GM12864 (cell line): ENCODE measurements at regions not wholly inside any gene's neighbourhood (a gene's known extent, or its start where the extent isn't known, plus 50 kb on each side); places are given as distances from the start of the nearest gene placed in this dataset.
"Not testable (repeated sequence)": the region's sequence is repeated elsewhere in the genome, so short reads cannot be mapped to it uniquely, and the experiment has no call there.

ENCODE experiments used
- DNase-seq: peaks from one replicate; pipeline ENCODE4 v3.0.0-alpha.2; 2011; ENCODE audit warnings: low read depth
- H3K4me3 ChIP-seq: 2 replicates; pipeline ENCODE4 v1.5.1; 2011; ENCODE audit warnings: mild to moderate bottlenecking, low read depth, low read length, control low read depth
- TF ChIP-seq, protein P1 (sequence below): IDR thresholded peaks from 2 replicates; pipeline ENCODE4 v1.5.1; 2011; ENCODE audit warnings: low read depth, mild to moderate bottlenecking, moderate library complexity, low read length, control low read depth, inconsistent platforms; ENCODE audit errors: missing control alignments

DNA sequence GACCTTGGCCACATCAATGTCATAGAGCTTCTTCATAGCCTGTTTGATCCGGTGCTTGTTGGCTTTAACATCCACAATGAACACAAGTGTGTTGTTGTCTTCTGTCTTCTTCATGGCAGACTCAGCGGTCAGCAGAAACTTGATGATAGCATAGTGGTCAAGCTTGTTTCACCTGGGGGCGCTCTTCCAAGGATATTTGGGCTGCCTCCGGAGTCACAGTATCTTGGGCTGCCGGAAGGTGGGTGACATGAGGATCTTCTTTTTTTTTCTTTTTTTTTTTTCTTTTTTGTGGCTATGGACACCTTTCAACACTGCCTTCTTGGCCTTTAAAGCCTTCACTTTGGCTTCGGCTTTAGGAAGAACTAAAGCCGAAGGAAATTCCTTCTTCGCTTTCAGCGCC lies 244.6 kb downstream of the GJA1 start:
- no peak overlapping the region for H3K4me3 ChIP-seq
- TF ChIP-seq, protein P1, sequence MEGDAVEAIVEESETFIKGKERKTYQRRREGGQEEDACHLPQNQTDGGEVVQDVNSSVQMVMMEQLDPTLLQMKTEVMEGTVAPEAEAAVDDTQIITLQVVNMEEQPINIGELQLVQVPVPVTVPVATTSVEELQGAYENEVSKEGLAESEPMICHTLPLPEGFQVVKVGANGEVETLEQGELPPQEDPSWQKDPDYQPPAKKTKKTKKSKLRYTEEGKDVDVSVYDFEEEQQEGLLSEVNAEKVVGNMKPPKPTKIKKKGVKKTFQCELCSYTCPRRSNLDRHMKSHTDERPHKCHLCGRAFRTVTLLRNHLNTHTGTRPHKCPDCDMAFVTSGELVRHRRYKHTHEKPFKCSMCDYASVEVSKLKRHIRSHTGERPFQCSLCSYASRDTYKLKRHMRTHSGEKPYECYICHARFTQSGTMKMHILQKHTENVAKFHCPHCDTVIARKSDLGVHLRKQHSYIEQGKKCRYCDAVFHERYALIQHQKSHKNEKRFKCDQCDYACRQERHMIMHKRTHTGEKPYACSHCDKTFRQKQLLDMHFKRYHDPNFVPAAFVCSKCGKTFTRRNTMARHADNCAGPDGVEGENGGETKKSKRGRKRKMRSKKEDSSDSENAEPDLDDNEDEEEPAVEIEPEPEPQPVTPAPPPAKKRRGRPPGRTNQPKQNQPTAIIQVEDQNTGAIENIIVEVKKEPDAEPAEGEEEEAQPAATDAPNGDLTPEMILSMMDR, result no peak
- DNase-seq, result no peak

DNA sequence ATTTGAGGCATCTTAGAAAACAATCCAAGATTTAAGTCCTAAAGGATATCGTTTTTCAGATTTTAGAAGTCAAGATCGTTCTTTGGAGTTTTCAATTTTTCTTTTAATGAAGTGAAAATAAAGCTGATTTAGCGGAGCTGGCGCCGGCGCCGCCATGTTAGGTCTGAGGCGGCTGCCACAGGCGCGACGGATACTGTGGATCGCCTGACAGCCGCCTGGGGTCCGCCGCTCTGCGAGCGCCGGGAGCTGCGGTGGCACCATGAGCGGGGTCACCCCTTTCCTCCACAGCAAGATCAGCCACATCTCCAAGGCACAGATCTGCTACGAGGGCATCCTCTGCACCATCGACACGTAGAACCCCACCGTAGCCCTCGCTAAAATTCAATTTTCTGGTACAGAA lies 247.2 kb downstream of the GJA1 start:
- H3K4me3 ChIP-seq, result no peak overlapping the region
- TF ChIP-seq, protein P1, result no peak
- no peak for DNase-seq

DNA sequence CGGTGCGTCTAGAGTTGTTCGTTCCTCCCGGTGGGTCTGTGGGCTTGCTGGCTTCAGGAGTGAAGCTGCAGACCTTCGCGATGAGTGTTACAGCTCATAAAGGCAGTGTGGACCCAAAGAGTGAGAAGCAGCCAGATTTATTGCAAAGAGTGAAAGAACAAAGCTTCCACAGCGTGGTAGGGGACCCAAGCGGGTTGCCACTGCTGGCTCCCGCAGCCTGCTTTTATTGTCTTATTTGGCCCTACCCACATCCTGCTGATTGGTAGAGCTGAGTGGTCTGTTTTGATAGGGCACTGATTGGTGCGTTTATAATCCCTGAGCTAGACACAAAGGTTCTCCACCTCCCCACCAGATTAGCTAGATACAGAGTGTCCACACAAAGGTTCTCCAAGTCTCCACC lies 250.4 kb downstream of the GJA1 start:
- not testable (repeated sequence) for H3K4me3 ChIP-seq, DNase-seq

DNA sequence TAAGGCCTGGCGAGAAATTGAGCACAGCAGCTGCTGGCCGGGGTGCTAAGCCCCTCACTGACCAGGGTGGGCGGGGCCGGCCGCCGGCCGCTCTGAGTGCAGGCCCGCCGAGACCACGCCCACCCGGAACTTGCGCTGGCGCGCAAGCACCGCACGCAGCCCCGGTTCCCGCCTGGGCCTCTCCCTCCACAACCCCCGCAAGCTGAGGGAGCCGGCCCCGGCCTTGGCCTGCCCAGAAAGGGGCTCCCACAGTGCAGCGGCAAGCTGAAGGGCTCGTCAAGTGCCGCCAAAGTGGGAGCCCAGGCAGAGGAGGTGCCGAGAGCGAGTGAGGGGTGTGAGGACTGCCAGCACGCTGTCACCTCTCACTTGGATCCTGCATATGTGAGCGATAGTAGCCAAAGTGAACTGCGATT lies 251.2 kb downstream of the GJA1 start:
- no peak overlapping the region for H3K4me3 ChIP-seq
- TF ChIP-seq, protein P1, result no peak
- DNase-seq, result no peak

DNA sequence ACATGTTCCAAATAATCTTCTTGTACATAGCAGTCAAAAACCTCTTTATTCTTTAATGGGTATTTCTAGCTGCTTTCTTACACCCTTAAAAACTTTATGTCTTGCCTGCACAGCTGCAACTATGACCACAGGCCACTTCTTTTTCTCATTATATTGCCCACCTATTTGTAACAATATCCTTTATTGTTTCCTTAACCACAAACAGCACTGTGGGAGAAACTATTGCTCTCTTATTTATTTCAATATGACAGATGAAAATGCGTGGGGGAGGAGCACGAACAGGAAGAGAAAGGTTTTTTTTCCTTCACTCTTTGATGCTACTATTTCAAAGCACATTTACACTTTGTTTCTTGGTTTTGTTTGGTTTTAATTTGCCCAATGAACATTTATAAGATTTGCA lies 253.5 kb downstream of the GJA1 start:
- no peak overlapping the region for H3K4me3 ChIP-seq
- TF ChIP-seq, protein P1, result no peak
- DNase-seq, result no peak

DNA sequence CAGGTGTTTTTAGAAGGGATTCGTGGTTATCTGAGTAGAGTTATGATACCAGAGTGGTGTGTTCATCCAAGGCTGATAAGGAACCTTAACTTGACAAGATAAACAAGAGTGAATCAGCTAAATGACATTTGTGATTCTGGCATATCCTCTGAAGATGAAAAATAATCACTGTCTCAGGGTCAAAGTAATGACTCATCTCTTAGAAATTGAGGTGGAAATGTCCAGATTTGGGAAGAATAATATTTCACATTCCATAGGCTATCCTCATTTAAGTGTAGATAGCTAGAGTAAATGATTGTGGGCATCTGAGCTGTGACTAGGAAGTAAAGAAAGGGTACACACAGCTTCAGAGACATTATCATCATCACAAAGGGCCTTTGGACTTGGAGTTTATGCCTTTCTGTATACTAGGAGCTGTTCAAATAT lies 255.7 kb downstream of the GJA1 start:
- DNase-seq, result no peak
- TF ChIP-seq, protein P1, result no peak

DNA sequence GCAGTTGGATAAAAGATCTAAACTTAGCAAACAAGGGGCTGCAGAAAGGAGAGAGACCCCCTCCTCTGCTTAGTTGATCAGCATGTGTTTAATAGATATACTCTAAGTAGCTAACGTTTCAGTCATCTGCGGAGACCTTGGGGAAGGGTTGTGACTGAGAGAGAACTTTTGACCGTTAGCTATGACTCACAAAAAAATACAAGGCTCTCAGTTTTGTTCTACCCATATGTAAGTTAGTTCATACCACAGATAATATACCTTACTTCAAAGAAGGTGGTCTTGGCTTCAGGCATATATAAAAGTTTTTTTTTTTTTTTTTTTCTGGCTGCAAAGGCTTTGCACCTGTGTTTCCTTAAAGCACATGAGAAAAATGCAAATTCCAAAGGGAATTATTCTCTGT lies 258.9 kb downstream of the GJA1 start:
- no peak overlapping the region for H3K4me3 ChIP-seq
- no peak for DNase-seq
- TF ChIP-seq, protein P1, result no peak

More for the DNA sequence above, 255.7 kb downstream of the GJA1 start:
- H3K4me3 ChIP-seq, result no peak overlapping the region
